GM23248 (cell line): ENCODE measurements at regions not wholly inside any gene's neighbourhood (a gene's known extent, or its start where the extent isn't known, plus 50 kb on each side); places are given as distances from the start of the nearest gene placed in this dataset.

Experiments
- EZH2 ChIP-seq: fragments of 200-600 bp; sonication (generic); IDR thresholded peaks from 2 replicates; pipeline ENCODE4 v1.6.1; 2018; ENCODE audit warnings: antibody characterized with exemption, mild to moderate bottlenecking; ENCODE audit not compliant: insufficient read depth, poor library complexity, severe bottlenecking
- EZH2phosphoT487 ChIP-seq: fragments of 200-600 bp; sonication (generic); IDR thresholded peaks from 2 replicates; pipeline ENCODE4 v1.6.1; 2018; ENCODE audit warnings: antibody characterized with exemption, moderate library complexity, mild to moderate bottlenecking, low read depth; ENCODE audit not compliant: insufficient read depth

DNA sequence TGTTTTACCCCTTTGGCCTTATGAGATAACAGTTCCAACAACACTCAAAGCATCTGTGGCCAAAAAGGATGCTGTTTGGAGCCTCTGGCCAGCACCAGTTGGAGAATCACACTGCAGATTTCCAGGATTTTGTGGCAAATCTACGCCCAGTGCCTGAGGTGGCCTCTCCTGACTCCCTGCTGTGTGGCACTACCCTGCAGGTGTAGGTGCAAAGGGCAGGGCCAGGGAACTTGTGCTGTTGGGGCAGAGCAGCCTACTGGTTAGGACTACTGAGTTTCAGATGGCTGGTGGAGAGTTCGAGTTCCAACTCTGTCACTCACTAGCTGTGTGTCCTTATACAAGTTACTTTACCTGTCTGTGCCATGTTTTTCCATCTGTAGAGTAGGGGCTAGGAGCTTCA, 170.5 kb downstream of the PTPRU start:
- no peak for TF ChIP-seq EZH2
- no peak for TF ChIP-seq EZH2phosphoT487
